CD14-positive monocyte (primary cell): ENCODE measurements at regions not wholly inside any gene's neighbourhood (a gene's known extent, or its start where the extent isn't known, plus 50 kb on each side); places are given as distances from the start of the nearest gene placed in this dataset.

Experiments used
- DNase-seq, 3 donors: peaks; one replicate each; pipeline ENCODE4 v3.0.0-alpha.2; 2011 to 2022
- H2AFZ ChIP-seq: 2 replicates; pipeline ENCODE4 v1.6.0; 2012; ENCODE audit warnings: mild to moderate bottlenecking, low read depth, low read length, inconsistent platforms; ENCODE audit not compliant: insufficient read depth, poor library complexity, severe bottlenecking
- H3K27ac ChIP-seq, 2 donors: 1 replicate in 1 of 2; 2 replicates in 1 of 2; pipeline ENCODE4 v1.5.1; 2012 to 2013; ENCODE audit warnings: low read length in 2 of 2, control low read depth in 1 of 2, inconsistent platforms in 1 of 2, low read depth in 1 of 2, mild to moderate bottlenecking in 1 of 2
- H3K27me3 ChIP-seq, 2 donors: one replicate each; pipeline versions ENCODE4 v1.6.0 to v1.6.1; 2011 to 2013; ENCODE audit warnings: low read length in 2 of 2; ENCODE audit not compliant: control insufficient read depth in 2 of 2, insufficient read depth in 2 of 2
- H3K36me3 ChIP-seq, 2 donors: replicated peaks in 1 of 2; 1 replicate in 1 of 2; 2 replicates in 1 of 2; pipeline versions ENCODE4 v1.5.1 to v1.6.1; 2012 to 2013; ENCODE audit warnings: low read length in 2 of 2, control low read depth in 1 of 2, inconsistent platforms in 1 of 2, mild to moderate bottlenecking in 1 of 2; ENCODE audit not compliant: insufficient read depth in 2 of 2, control insufficient read depth in 1 of 2
- H3K4me1 ChIP-seq, 2 donors: 1 replicate in 1 of 2; 2 replicates in 1 of 2; pipeline versions ENCODE4 v1.5.1 to v1.6.1; 2012 to 2013; ENCODE audit warnings: low read length in 2 of 2, control low read depth in 1 of 2, inconsistent platforms in 1 of 2, mild to moderate bottlenecking in 1 of 2, moderate library complexity in 1 of 2; ENCODE audit not compliant: insufficient read depth in 2 of 2, control insufficient read depth in 1 of 2
- H3K4me2 ChIP-seq: replicated peaks from 2 replicates; pipeline ENCODE3; 2012; ENCODE audit warnings: low read length, moderate library complexity, mild to moderate bottlenecking; ENCODE audit not compliant: poor library complexity, severe bottlenecking; ENCODE audit errors: extremely low read depth
- H3K4me3 ChIP-seq, 3 experiments: fragments of 200-600 bp in 1 of 3; sonication (generic) in 1 of 3; replicated peaks in 1 of 3; 1 replicate in 2 of 3; 2 replicates in 1 of 3; pipeline ENCODE4 v1.5.1; 2011 to 2013; ENCODE audit warnings: low read length in 3 of 3, mild to moderate bottlenecking in 3 of 3, control low read depth in 2 of 3, low read depth in 2 of 3, inconsistent platforms in 1 of 3, moderate library complexity in 1 of 3
- H3K79me2 ChIP-seq: 2 replicates; pipeline ENCODE4 v1.6.0; 2012; ENCODE audit warnings: mild to moderate bottlenecking, control low read depth, inconsistent platforms, low read length, moderate library complexity; ENCODE audit not compliant: insufficient read depth
- H3K9ac ChIP-seq: 2 replicates; pipeline ENCODE4 v1.6.0; 2017; ENCODE audit warnings: low read length, mild to moderate bottlenecking; ENCODE audit not compliant: insufficient read depth, poor library complexity, severe bottlenecking
- H3K9me3 ChIP-seq, 2 donors: replicated peaks in 1 of 2; 1 replicate in 1 of 2; 2 replicates in 1 of 2; pipeline versions ENCODE4 v1.5.1 to v1.6.1; 2012 to 2013; ENCODE audit warnings: low read length in 2 of 2, control low read depth in 1 of 2; ENCODE audit not compliant: control insufficient read depth in 1 of 2, insufficient read depth in 1 of 2
- H4K20me1 ChIP-seq: 2 replicates; pipeline ENCODE4 v1.6.0; 2012; ENCODE audit warnings: mild to moderate bottlenecking, low read length, control low read depth, moderate library complexity; ENCODE audit not compliant: insufficient read depth
- H3K27ac Mint-ChIP-seq, 7 donors: one replicate each; pipeline ENCODE4 v1.8.0; 2020; ENCODE audit warnings: mild to moderate bottlenecking in 7 of 7, mixed read lengths in 7 of 7, moderate library complexity in 6 of 7, inconsistent platforms in 2 of 7
- H3K27me3 Mint-ChIP-seq, 3 donors: one replicate each; pipeline ENCODE4 v1.8.0; 2021 to 2022; ENCODE audit warnings: low read depth in 3 of 3, mild to moderate bottlenecking in 3 of 3, mixed read lengths in 3 of 3, moderate library complexity in 3 of 3, inconsistent platforms in 1 of 3
- H3K36me3 Mint-ChIP-seq, 2 donors: one replicate each; pipeline ENCODE4 v1.8.0; 2020; ENCODE audit warnings: mixed read lengths in 2 of 2, inconsistent platforms in 1 of 2, mild to moderate bottlenecking in 1 of 2
- H3K4me1 Mint-ChIP-seq: one replicate; pipeline ENCODE4 v1.8.0; 2020; ENCODE audit warnings: mild to moderate bottlenecking, mixed read lengths
- H3K4me3 Mint-ChIP-seq, 2 donors: one replicate each; pipeline ENCODE4 v1.8.0; 2020; ENCODE audit warnings: mild to moderate bottlenecking in 2 of 2, mixed read lengths in 2 of 2, moderate library complexity in 1 of 2
- H3K9me3 Mint-ChIP-seq, 7 donors: one replicate each; pipeline ENCODE4 v1.8.0; 2020 to 2022; ENCODE audit warnings: mixed read lengths in 7 of 7, mild to moderate bottlenecking in 6 of 7, moderate library complexity in 6 of 7, inconsistent platforms in 2 of 7
- WGBS: methylation state at CpG from one replicate; pipeline ENCODE4 v1.1.5; 2013; ENCODE audit warnings: missing lambda C conversion rate; ENCODE audit not compliant: insufficient coverage; 5-methylcytosine and 5-hydroxymethylcytosine counted together
- intact Hi-C, 2 donors: fragments of 100-400 bp; cut with micrococcal nuclease; formaldehyde crosslinking; loops; one replicate each; pipeline versions ENCODE4 v1.15.0 to v1.15.1; 2023
- TF ChIP-seq, protein P1 (sequence below): fragments of 200-600 bp; IDR thresholded peaks from one replicate; pipeline ENCODE4 v1.8.0; 2022; ENCODE audit warnings: antibody characterized with exemption, mild to moderate bottlenecking

DNA sequence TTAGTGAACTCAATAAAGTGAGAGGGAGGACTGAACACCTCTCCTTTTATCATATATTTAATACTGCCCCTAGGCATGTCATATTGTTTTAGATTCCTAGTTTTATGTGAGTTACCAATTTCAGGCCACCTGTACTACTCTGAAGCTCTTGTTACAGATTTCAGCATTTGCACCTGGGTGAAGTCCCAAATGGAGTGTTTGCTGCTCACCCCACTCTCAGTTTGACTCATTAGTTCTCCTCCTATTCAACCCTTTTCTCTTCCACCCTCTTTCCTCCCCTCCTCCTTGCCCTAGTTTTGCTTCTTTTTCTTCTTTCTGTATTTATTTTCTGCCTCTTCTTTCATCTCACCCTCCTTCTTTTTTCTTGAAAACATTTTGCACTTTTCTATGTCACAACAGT is 1852.2 kb upstream of the IGFBP7 start:
- no peaks in the 10 kb centered on the region for H4K20me1 ChIP-seq
- Mint-ChIP-seq H3K27me3 (no peaks in the 10 kb centered on the region), H3K9me3 (peaks cover 0 to 3% (median 0%) of the 10 kb centered on the region in 7 donors), H3K4me1 (no peaks in the 10 kb centered on the region), H3K36me3 (no peaks in the 10 kb centered on the region), H3K4me3 (no peak overlapping the region), H3K27ac (no peak overlapping the region)
- H3K4me3 ChIP-seq, result no peak overlapping the region
- TF ChIP-seq, protein P1, sequence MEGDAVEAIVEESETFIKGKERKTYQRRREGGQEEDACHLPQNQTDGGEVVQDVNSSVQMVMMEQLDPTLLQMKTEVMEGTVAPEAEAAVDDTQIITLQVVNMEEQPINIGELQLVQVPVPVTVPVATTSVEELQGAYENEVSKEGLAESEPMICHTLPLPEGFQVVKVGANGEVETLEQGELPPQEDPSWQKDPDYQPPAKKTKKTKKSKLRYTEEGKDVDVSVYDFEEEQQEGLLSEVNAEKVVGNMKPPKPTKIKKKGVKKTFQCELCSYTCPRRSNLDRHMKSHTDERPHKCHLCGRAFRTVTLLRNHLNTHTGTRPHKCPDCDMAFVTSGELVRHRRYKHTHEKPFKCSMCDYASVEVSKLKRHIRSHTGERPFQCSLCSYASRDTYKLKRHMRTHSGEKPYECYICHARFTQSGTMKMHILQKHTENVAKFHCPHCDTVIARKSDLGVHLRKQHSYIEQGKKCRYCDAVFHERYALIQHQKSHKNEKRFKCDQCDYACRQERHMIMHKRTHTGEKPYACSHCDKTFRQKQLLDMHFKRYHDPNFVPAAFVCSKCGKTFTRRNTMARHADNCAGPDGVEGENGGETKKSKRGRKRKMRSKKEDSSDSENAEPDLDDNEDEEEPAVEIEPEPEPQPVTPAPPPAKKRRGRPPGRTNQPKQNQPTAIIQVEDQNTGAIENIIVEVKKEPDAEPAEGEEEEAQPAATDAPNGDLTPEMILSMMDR, result no peak
- no peaks in the 10 kb centered on the region for H3K27me3 ChIP-seq
- H3K4me2 ChIP-seq, result no peak overlapping the region
- H3K79me2 ChIP-seq, result no peaks in the 10 kb centered on the region
- H3K4me1 ChIP-seq, result no peaks in the 10 kb centered on the region
- intact Hi-C loops, result no loop called here
- DNase-seq, result no peak
- no peak overlapping the region for H3K9ac ChIP-seq
- H3K36me3 ChIP-seq, result no peaks in the 10 kb centered on the region
- H3K9me3 ChIP-seq, result no peaks in the 10 kb centered on the region
- H3K27ac ChIP-seq, result no peak overlapping the region
- H2AFZ ChIP-seq, result no peak overlapping the region

DNA sequence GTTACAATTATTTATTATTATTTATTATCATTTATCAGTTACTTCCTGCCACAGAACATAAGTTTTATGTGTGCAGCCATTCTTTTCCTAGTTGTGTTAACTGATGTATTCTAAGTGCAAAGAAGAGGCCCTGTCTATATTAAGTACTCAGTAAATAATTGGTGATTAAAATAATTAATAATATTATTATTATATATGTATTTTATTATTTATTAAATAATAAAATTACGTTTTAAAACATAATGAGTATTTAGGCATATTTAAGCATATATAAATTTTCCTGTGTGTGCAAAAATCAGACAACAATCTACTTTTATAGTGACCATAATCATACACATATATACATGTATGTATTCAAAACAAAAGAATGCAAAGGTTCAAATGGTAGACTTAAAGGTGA is 1871.6 kb upstream of the IGFBP7 start:
- Histone ChIP-seq H3K27ac (no peak overlapping the region), H3K4me3 (no peak overlapping the region), H3K4me1 (no peaks in the 10 kb centered on the region), H3K9ac (no peak overlapping the region), H3K9me3 (peaks cover 0 to 4% of the 10 kb centered on the region in 2 donors), H3K36me3 (no peaks in the 10 kb centered on the region), H2AFZ (no peak overlapping the region), H3K27me3 (no peaks in the 10 kb centered on the region), H4K20me1 (no peaks in the 10 kb centered on the region), H3K79me2 (no peaks in the 10 kb centered on the region), H3K4me2 (no peak overlapping the region)
- WGBS, result no CpG with 5 or more reads among the region's 1 CpG
- intact Hi-C loops, result no loop called here
- Mint-ChIP-seq H3K36me3 (no peaks in the 10 kb centered on the region), H3K27ac (no peak overlapping the region), H3K27me3 (no peaks in the 10 kb centered on the region), H3K4me3 (no peak overlapping the region), H3K4me1 (no peaks in the 10 kb centered on the region), H3K9me3 (peaks cover 0 to 5% (median 0%) of the 10 kb centered on the region in 7 donors)
- DNase-seq, result no peak
- TF ChIP-seq, protein P1, result no peak
